GM21447 (cell line): ENCODE measurements at regions not wholly inside any gene's neighbourhood (a gene's known extent, or its start where the extent isn't known, plus 50 kb on each side); places are given as distances from the start of the nearest gene placed in this dataset.

Source experiments
- ATAC-seq: cut with Tn5 transposase; IDR thresholded peaks from one replicate; pipeline ENCODE4 v1.9.1; 2021; ENCODE audit not compliant: unreplicated experiment

DNA sequence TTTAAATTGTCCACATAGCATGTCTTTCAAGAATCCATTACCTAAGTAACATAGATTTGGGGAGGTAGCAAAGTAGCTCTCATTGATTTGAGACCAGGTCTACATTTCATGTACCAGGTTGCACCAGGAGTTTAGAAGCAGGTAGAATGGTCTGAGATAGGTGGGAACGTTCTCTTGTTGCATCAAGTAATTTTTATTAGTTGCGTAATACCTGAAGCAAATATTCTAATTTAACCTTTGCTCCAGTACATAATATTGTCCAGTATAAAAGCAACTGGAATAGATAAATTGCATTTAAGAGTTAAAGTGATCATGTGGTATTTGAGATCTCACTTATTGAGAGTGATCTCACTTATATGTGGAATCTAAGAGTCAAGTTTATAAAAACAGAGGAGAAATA lies 597.1 kb upstream of the PRMT6 start:
- no peak for ATAC-seq

DNA sequence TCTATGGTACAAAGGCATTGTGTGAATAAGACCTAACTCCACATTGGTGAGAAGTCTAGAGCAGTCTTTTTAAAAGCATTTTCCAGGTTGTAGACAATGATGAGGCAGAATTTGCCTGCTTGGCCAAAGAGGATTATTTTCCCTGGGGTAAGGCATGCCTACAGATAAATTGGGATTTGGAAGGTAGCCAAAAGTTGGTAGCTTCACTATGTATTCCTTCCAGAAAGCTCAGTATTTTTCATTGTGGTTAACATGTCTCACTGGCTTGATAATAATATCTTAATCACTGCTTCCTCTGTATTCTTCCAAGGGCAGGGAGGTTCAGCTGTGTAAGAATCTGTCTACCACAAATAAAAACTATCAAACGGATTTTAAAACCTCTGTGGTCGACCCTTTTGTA lies 590.8 kb upstream of the PRMT6 start:
- ATAC-seq, result no peak

GRCh38 chr1:106480629-106481028 lies 575.8 kb upstream of the PRMT6 start:
- ATAC-seq, result no peak

DNA sequence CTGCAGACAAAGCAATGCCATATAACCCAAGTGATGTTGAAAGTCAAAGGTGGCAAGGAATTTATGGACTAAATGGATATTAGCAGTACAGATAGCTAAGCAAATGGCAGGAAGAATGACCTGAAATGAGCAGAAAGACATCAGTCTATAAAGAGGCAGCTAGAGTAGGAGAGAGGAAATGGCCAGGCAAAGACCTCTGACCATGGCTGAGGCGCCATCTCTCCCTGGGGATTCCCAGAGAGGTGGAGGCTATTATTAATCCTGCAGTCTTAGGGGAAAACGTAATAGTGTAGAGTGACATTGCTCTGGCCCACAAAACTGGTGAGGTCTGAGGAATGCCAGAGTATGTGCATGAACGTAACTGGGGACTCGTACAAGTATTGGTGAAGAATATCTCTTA lies 563.6 kb upstream of the PRMT6 start:
- no peak for ATAC-seq

DNA sequence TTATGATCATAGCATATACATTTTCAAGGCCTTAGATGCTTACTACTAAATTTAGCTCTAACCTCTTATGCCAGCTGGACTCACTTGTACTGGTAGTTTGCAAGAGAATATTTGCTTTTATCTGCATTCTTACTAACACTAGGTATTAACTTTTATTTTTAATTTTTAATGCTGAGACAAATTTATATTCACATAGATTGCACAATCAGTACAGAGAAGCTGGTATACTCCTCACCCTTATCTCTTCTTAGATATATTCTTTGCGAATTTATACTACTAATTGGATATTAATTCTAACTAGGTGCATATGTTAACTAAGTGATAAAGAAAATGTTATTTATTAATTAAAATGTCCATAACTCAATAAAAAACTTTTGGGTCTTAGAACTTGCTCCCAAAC lies 561.8 kb upstream of the PRMT6 start:
- ATAC-seq, result no peak

- ATAC-seq, result no peak
Observed at GRCh38 chr1:106498238-106498637, 558.2 kb upstream of the PRMT6 start.

DNA sequence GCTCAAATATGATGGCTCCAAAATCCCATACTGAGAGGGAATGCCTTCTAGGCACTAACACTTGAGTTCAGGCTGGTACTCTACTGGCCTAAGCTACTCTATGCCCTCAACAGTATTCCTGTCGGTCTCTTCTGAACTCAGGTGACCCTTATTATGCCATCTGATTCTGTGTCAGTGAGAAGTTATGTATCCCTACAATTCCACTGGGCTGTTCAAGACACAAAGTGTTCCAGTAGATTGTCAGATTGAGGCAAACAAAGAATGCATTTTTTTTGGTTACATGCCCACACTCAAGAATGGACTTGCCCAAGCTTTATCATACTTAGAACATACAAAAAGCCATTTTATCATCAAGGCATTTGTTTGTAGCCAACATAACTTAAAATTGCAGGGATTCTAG lies 553.8 kb upstream of the PRMT6 start:
- no peak for ATAC-seq

GRCh38 chr1:106515375-106515774 lies 541.1 kb upstream of the PRMT6 start:
- ATAC-seq, result no peak

GRCh38 chr1:106517224-106517623 lies 539.2 kb upstream of the PRMT6 start:
- no peak for ATAC-seq

GRCh38 chr1:106523497-106523896 lies 533.0 kb upstream of the PRMT6 start:
- ATAC-seq, result no peak

GRCh38 chr1:106524631-106525030 lies 531.8 kb upstream of the PRMT6 start:
- ATAC-seq, result no peak

DNA sequence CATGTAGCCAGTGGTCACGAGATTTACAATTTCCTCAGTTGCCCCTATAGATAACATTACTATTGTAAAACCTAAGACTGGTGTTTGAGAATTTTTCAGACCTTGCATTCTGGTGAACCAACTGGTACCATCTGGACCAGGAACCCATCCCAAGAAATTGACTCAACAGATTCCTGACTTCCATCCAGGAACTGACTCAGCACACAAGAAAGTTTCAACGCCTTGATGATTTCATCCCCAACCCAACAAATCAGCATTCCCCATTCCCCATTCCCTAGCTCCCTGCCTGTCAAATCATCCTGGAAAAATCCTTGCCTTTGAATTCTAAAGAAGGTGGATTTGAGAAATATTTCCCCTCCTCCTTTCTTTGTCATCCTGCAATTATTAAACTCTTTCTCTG lies 529.8 kb upstream of the PRMT6 start:
- no peak for ATAC-seq

- ATAC-seq, result no peak
Observed at GRCh38 chr1:106534612-106535011, 521.9 kb upstream of the PRMT6 start.

- no peak for ATAC-seq
Observed at GRCh38 chr1:106536741-106537140, 519.7 kb upstream of the PRMT6 start.

- ATAC-seq, result no peak
Observed at GRCh38 chr1:106548726-106549125, 507.7 kb upstream of the PRMT6 start.

- no peak for ATAC-seq
Observed at GRCh38 chr1:106554294-106554693, 502.2 kb upstream of the PRMT6 start.

- ATAC-seq, result no peak
Observed at GRCh38 chr1:106555571-106555970, 500.9 kb upstream of the PRMT6 start.

GRCh38 chr1:106564192-106564591 lies 492.3 kb upstream of the PRMT6 start:
- no peak for ATAC-seq

- no peak for ATAC-seq
Observed at GRCh38 chr1:106568201-106568974, 488.1 kb upstream of the PRMT6 start.

DNA sequence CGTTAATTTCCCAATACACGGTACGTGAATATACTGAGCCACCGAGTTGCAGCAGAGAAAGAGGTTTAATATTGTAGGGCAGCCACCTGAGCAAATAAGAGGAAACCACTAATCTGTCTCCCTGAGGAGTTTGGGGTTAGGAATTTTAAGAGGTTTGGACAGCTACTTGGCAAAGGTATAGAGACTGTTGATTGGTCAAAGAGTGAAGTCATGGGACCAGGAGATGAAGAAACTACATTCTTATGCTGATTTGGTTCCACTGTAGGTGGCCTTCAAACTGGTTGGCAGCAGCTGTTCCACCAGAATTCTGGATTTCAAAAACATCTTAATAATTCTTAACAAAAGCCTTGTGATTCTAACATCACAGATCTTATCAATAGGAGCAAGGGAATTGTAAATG lies 485.4 kb upstream of the PRMT6 start:
- ATAC-seq, result no peak

DNA sequence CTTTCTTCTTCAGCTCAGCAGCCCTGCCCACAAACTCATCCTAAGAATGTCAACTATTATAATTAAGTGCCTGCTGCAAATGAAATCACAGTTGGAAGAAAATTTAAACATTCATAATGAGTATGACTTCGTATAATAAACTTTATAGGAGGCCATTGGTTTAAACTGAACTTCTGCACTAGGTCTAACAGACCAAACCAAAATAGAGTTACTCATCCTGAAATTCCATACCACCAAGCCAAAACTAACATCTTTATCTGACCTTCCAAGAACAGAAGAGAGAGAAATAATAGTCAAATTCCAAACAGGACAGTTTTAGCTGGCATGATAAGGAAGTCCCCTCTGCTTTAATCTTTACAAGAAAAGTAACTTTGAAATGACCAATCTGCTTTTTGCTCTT lies 472.4 kb upstream of the PRMT6 start:
- no peak for ATAC-seq

- ATAC-seq, result no peak
Observed at GRCh38 chr1:106584676-106585075, 471.8 kb upstream of the PRMT6 start.

DNA sequence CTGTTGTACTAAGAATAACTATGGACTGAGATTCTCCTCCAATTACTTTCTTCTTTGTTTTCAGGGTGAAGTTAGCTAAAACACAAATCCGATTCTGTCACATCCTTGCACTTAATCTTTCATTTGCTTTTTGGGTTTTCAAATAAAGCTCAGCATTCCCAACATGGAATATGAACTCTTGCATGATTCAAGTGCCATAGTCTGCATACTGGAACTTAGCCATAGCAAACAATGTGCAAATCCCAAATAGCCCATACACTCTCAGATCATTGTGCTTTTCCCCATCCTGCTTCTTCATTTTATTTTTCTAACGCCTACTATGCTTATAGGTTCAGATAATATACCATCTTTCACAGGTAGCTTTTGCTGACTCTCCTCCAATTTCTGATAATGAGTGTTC lies 455.8 kb upstream of the PRMT6 start:
- no peak for ATAC-seq
